HG02798 (cell line): ENCODE measurements at regions not wholly inside any gene's neighbourhood (a gene's known extent, or its start where the extent isn't known, plus 50 kb on each side); places are given as distances from the start of the nearest gene placed in this dataset.
"Not testable (repeated sequence)": the region's sequence is repeated elsewhere in the genome, so short reads cannot be mapped to it uniquely, and the experiment has no call there.

ENCODE experiments used
- ATAC-seq: cut with Tn5 transposase; IDR thresholded peaks from one replicate; pipeline ENCODE4 v1.9.1; 2021; ENCODE audit warnings: mild to moderate bottlenecking; ENCODE audit not compliant: unreplicated experiment, poor library complexity

- no peak for ATAC-seq
These were observed 287.6 kb downstream of the CYRIA start for GRCh38 chr2:16378031-16378430.

- ATAC-seq, result no peak
These were observed 289.7 kb downstream of the CYRIA start for GRCh38 chr2:16375981-16376380.

- ATAC-seq, result no peak
These were observed 290.3 kb downstream of the CYRIA start for GRCh38 chr2:16375351-16375750.

- ATAC-seq, result no peak
These were observed 291.0 kb downstream of the CYRIA start for GRCh38 chr2:16374671-16375070.

- no peak for ATAC-seq
These were observed 292.3 kb downstream of the CYRIA start for GRCh38 chr2:16373341-16373740.

- no peak for ATAC-seq
These were observed 293.9 kb downstream of the CYRIA start for GRCh38 chr2:16371751-16372150.

- ATAC-seq, result no peak
These were observed 296.7 kb downstream of the CYRIA start for GRCh38 chr2:16368951-16369350.

GRCh38 chr2:16368328-16368727, 297.3 kb downstream of the CYRIA start:
- no peak for ATAC-seq

GRCh38 chr2:16365366-16365765, 300.3 kb downstream of the CYRIA start:
- no peak for ATAC-seq

- ATAC-seq, result no peak
These were observed 302.1 kb downstream of the CYRIA start for GRCh38 chr2:16363581-16363980.

- no peak for ATAC-seq
These were observed 303.0 kb downstream of the CYRIA start for GRCh38 chr2:16362611-16363010.

GRCh38 chr2:16361261-16361995, 304.2 kb downstream of the CYRIA start:
- no peak for ATAC-seq

GRCh38 chr2:16359961-16360360, 305.7 kb downstream of the CYRIA start:
- ATAC-seq, result no peak

- no peak for ATAC-seq
These were observed 308.4 kb downstream of the CYRIA start for GRCh38 chr2:16357188-16357587.

GRCh38 chr2:16351541-16351940, 314.1 kb downstream of the CYRIA start:
- ATAC-seq, result no peak

GRCh38 chr2:16351137-16351536, 314.5 kb downstream of the CYRIA start:
- no peak for ATAC-seq

GRCh38 chr2:16350211-16350610, 315.4 kb downstream of the CYRIA start:
- no peak for ATAC-seq

GRCh38 chr2:16349811-16350210, 315.8 kb downstream of the CYRIA start:
- no peak for ATAC-seq

- ATAC-seq, result no peak
These were observed 316.7 kb downstream of the CYRIA start for GRCh38 chr2:16348821-16349515.

GRCh38 chr2:16346671-16347070, 319.0 kb downstream of the CYRIA start:
- no peak for ATAC-seq

- ATAC-seq, result not testable (repeated sequence)
These were observed 320.4 kb downstream of the CYRIA start for GRCh38 chr2:16345231-16345630.

- ATAC-seq, result no peak
These were observed 326.4 kb downstream of the CYRIA start for GRCh38 chr2:16339206-16339605.
